Ishikawa (cell line): ENCODE measurements at regions not wholly inside any gene's neighbourhood (a gene's known extent, or its start where the extent isn't known, plus 50 kb on each side); places are given as distances from the start of the nearest gene placed in this dataset.

Source experiments
- CEBPB ChIP-seq: IDR thresholded peaks from 2 replicates; pipeline ENCODE4 v1.6.1; 2012
- CREB1 ChIP-seq: IDR thresholded peaks from 2 replicates; pipeline ENCODE4 v1.6.1; 2012; ENCODE audit warnings: low read depth
- EGR1 ChIP-seq: IDR thresholded peaks from 2 replicates; pipeline ENCODE4 v1.6.1; 2012
- EP300 ChIP-seq: IDR thresholded peaks from 2 replicates; pipeline ENCODE4 v1.6.1; 2012; ENCODE audit warnings: borderline replicate concordance
- FOXM1 ChIP-seq: IDR thresholded peaks from 2 replicates; pipeline ENCODE4 v1.6.1; 2012; ENCODE audit warnings: low read depth, borderline replicate concordance
- NFIC ChIP-seq: IDR thresholded peaks from 2 replicates; pipeline ENCODE4 v1.6.1; 2012
- RAD21 ChIP-seq: IDR thresholded peaks from 2 replicates; pipeline ENCODE4 v1.6.1; 2012; ENCODE audit warnings: low read depth
- TAF1 ChIP-seq: IDR thresholded peaks from 2 replicates; pipeline ENCODE4 v1.6.1; 2012; ENCODE audit warnings: low read depth, mild to moderate bottlenecking
- TCF12 ChIP-seq: IDR thresholded peaks from 2 replicates; pipeline ENCODE4 v1.6.1; 2012; ENCODE audit warnings: low read depth
- TEAD4 ChIP-seq: IDR thresholded peaks from 2 replicates; pipeline ENCODE4 v1.6.1; 2012
- YY1 ChIP-seq: IDR thresholded peaks from 2 replicates; pipeline ENCODE4 v1.6.1; 2012; ENCODE audit warnings: low read depth
- ZBTB7A ChIP-seq: IDR thresholded peaks from 2 replicates; pipeline ENCODE4 v1.6.1; 2012; ENCODE audit warnings: low read depth
- TF ChIP-seq, protein P1 (sequence below): IDR thresholded peaks from 2 replicates; pipeline ENCODE4 v1.6.1; 2012
- TF ChIP-seq, protein P2 (sequence below): IDR thresholded peaks from 2 replicates; pipeline ENCODE4 v1.6.1; 2012; ENCODE audit warnings: low read depth, mild to moderate bottlenecking
- TF ChIP-seq, protein P3 (sequence below): IDR thresholded peaks from 2 replicates; pipeline ENCODE4 v1.6.1; 2012

DNA sequence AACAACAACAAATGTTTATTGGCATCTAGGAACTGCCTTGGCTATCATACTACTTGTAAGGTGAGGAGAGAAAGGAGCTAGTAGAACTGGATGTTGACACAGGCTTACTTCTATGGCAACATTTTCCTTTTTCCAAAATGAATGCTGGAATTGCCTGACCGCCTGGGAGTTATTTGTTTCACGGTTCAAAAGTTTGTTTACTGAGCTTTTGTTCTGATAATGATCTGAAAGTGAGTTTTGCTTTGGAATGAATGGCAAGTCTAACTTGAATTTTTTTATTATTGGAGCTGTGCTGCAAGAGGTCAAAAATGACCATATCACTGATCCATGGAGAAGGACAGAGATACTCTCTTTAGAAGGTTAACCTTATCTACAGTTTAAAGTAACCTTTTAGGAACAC, 183.5 kb upstream of the CAND1 start:
- TF ChIP-seq CREB1 (no peak), TEAD4 (no peak), RAD21 (no peak), FOXM1 (no peak), YY1 (no peak), EGR1 (no peak), CEBPB (no peak), NFIC (no peak), TAF1 (no peak), TCF12 (no peak), EP300 (no peak), ZBTB7A (no peak)
- TF ChIP-seq, protein P1, sequence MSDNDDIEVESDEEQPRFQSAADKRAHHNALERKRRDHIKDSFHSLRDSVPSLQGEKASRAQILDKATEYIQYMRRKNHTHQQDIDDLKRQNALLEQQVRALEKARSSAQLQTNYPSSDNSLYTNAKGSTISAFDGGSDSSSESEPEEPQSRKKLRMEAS, result no peak
- TF ChIP-seq, protein P2, sequence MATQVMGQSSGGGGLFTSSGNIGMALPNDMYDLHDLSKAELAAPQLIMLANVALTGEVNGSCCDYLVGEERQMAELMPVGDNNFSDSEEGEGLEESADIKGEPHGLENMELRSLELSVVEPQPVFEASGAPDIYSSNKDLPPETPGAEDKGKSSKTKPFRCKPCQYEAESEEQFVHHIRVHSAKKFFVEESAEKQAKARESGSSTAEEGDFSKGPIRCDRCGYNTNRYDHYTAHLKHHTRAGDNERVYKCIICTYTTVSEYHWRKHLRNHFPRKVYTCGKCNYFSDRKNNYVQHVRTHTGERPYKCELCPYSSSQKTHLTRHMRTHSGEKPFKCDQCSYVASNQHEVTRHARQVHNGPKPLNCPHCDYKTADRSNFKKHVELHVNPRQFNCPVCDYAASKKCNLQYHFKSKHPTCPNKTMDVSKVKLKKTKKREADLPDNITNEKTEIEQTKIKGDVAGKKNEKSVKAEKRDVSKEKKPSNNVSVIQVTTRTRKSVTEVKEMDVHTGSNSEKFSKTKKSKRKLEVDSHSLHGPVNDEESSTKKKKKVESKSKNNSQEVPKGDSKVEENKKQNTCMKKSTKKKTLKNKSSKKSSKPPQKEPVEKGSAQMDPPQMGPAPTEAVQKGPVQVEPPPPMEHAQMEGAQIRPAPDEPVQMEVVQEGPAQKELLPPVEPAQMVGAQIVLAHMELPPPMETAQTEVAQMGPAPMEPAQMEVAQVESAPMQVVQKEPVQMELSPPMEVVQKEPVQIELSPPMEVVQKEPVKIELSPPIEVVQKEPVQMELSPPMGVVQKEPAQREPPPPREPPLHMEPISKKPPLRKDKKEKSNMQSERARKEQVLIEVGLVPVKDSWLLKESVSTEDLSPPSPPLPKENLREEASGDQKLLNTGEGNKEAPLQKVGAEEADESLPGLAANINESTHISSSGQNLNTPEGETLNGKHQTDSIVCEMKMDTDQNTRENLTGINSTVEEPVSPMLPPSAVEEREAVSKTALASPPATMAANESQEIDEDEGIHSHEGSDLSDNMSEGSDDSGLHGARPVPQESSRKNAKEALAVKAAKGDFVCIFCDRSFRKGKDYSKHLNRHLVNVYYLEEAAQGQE, result no peak
- TF ChIP-seq, protein P3, sequence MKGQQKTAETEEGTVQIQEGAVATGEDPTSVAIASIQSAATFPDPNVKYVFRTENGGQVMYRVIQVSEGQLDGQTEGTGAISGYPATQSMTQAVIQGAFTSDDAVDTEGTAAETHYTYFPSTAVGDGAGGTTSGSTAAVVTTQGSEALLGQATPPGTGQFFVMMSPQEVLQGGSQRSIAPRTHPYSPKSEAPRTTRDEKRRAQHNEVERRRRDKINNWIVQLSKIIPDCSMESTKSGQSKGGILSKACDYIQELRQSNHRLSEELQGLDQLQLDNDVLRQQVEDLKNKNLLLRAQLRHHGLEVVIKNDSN, result no peak

DNA sequence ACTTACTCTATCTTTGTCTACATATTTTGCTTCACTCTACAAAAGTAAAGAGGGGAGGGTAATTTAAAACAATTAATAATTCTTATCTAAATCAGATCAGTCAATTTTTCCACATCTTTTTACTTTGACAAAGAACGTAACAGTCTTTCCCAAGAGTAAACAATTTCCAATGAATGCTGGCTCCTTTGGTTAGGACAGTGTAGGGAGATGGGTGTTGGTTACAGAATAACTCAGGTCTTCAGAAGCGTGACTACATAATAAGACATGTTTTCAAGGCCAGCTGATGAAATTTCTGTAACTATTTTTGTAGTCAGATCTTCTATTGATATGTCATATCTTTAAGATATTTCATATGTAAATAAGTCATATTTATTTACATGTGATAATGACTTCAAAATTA, 183.0 kb upstream of the CAND1 start:
- TF ChIP-seq CREB1 (no peak), TCF12 (no peak), YY1 (no peak), CEBPB (no peak), EP300 (no peak), RAD21 (no peak), FOXM1 (no peak), ZBTB7A (no peak), EGR1 (no peak), TAF1 (no peak), NFIC (no peak), TEAD4 (no peak)
- TF ChIP-seq, protein P2, result no peak
- TF ChIP-seq, protein P3, result no peak
- TF ChIP-seq, protein P1, result no peak

DNA sequence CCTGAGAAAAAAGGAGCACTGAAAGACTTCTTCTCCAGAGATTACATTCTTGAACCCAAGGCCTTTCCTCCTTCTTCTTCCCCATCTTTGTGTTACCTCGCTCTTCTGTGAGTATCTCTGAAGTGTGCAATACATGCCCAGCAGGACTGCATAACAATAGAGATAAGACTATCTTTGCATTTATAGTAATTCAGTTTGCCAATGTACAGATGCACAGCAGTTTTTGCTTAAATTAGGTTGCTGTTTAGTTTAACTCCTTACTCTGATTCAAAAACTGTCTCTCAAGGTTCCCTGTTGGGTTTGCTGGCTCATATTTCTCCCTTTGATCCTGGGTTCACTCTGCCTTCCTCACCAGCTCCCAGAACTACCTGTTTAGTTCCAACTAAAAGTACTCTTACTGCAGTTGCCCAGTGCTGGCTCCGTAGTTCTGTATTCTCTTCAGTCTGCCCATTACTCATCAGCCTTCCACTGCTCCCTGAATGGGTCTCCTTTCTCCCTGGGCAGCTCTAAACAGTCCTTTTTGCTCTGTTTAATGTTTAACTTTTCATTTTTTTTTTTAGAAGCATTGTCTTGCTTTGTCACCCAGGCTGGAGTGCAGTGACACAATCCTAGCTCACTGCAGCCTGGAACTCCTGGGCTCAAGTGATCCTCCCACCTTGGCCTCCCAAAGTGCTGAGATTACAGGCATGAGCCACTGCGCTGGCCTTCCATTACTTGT, 180.6 kb upstream of the CAND1 start:
- TF ChIP-seq CEBPB (no peak), ZBTB7A (no peak), FOXM1 (no peak), CREB1 (no peak), EGR1 (no peak), TCF12 (no peak), RAD21 (no peak), EP300 (no peak), NFIC (no peak), TAF1 (no peak), TEAD4 (no peak), YY1 (no peak)
- TF ChIP-seq, protein P3, result no peak
- TF ChIP-seq, protein P2, result no peak
- TF ChIP-seq, protein P1, result no peak
